MM.1S (cell line): ENCODE measurements at regions not wholly inside any gene's neighbourhood (a gene's known extent, or its start where the extent isn't known, plus 50 kb on each side); places are given as distances from the start of the nearest gene placed in this dataset.

Experiments
- EZH2 ChIP-seq: fragments of 300-600 bp; sonication (generic); optimal IDR thresholded peaks from 2 replicates; pipeline ENCODE3; 2017; ENCODE audit warnings: low read depth, mild to moderate bottlenecking, antibody characterized with exemption, low read length, mixed read lengths
- EZH2phosphoT487 ChIP-seq: fragments of 300-600 bp; sonication (generic); IDR thresholded peaks from 2 replicates; pipeline ENCODE4 v1.6.1; 2018; ENCODE audit warnings: antibody characterized with exemption, low read length
- TF ChIP-seq, protein P1 (sequence below): fragments of 300-600 bp; sonication (generic); IDR thresholded peaks from 2 replicates; pipeline ENCODE4 v1.5.1; 2016; ENCODE audit warnings: antibody characterized with exemption, low read length, mixed read lengths

DNA sequence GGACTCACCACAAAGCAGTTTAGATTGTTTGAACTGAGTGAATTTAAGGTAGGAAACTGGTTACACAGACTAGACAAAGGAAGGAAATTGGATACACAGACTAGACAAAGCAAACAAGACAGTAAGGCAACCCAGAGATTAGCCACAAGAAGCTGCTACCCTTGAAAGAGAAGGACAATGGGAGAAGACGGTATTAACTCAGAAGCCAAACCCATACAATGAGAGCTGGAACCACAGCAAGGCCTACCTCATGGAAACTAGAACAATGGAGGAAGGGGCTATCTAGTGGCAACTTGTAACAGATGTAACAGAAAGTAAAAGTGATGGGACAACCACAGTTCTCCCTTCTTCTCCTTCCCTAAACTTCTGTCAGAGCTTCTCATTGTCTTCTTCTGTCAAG lies 410.9 kb upstream of the SPRY2 start:
- TF ChIP-seq, protein P1, sequence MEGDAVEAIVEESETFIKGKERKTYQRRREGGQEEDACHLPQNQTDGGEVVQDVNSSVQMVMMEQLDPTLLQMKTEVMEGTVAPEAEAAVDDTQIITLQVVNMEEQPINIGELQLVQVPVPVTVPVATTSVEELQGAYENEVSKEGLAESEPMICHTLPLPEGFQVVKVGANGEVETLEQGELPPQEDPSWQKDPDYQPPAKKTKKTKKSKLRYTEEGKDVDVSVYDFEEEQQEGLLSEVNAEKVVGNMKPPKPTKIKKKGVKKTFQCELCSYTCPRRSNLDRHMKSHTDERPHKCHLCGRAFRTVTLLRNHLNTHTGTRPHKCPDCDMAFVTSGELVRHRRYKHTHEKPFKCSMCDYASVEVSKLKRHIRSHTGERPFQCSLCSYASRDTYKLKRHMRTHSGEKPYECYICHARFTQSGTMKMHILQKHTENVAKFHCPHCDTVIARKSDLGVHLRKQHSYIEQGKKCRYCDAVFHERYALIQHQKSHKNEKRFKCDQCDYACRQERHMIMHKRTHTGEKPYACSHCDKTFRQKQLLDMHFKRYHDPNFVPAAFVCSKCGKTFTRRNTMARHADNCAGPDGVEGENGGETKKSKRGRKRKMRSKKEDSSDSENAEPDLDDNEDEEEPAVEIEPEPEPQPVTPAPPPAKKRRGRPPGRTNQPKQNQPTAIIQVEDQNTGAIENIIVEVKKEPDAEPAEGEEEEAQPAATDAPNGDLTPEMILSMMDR, result no peak
- no peak for TF ChIP-seq EZH2
- TF ChIP-seq EZH2phosphoT487, result no peak
